Stimulated activated naive CD4-positive, alpha-beta T cell (primary cell): ENCODE measurements at regions not wholly inside any gene's neighbourhood (a gene's known extent, or its start where the extent isn't known, plus 50 kb on each side); places are given as distances from the start of the nearest gene placed in this dataset.

Experiments
- DNase-seq, 6 experiments: peaks; one replicate each; lab custom pipeline; 2025; lab: John Stamatoyannopoulos, UW

DNA sequence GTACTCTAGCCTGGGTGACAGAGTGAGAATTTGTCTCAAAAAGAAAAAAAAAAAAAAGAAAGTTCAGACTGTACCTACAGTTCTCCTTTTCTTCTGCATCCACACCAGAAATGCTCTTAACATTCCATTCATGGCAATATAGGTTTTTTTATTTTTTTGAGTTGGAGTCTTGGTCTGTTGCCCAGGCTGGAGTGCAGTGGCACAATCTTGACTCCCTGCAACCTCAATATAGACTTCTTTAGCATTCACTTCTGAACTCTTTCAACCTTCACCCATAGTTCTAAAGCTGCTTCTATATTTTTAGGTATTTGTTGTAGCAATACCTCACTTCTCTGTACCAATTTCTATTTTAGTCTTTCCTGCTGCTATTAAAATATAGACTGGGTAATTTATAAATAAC lies 1095.7 kb downstream of the FLRT2 start:
- no peak for DNase-seq

DNA sequence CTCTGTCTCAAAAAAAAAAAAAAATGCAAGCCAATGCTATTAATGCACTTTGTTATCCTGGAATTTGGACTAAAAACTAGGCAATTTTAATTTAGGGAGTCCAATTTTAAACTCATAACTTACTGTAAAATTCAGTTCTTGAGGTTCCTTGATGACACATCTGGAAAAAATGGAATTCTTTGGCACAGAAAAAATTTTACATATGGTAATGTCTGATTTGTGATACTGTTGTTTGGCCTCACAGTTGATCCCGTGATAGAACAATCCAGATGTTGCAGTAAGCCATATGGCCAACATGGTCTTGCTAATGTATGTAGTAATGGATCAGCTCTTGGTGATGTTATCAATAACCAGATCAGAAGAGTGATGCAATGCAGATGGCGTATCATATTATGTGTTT lies 1089.8 kb downstream of the FLRT2 start:
- DNase-seq = no peak

DNA sequence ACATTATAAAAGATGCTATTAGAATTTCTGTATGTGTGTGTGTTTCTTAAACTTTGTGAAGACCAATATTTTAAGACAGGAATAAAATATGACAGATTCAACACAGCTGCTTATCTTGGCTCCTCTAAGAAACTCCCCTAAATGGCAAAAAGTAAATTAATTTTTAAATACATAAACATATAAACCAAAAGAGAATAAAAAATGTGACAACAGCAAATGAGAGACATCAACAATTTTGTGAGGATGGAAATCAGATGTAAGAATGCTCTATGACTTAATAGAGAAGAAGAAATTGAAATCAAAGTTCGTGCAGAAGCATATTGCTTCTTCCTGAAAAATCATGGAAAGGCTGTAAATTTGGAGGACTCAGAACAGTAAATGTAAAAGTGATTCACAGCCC lies 1083.8 kb downstream of the FLRT2 start:
- DNase-seq = no peak

DNA sequence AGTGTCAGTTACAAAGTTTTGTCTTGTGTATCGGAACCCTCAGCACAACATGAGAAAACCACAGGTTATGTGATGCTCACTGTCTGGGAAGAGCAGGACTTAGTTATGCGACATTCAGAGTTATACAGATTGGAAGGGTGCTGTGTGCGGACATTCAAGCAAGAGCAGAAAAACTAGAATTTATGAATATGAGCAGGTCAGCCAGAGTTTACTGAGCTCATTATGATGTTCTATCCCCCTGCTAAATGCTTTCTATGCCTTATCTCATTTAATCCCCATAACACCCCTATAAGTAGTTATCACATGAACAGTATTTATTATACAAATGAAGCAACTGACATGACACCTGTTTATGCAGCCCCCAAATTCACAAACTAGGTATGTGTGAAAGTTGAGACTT lies 1083.2 kb downstream of the FLRT2 start:
- no peak for DNase-seq

DNA sequence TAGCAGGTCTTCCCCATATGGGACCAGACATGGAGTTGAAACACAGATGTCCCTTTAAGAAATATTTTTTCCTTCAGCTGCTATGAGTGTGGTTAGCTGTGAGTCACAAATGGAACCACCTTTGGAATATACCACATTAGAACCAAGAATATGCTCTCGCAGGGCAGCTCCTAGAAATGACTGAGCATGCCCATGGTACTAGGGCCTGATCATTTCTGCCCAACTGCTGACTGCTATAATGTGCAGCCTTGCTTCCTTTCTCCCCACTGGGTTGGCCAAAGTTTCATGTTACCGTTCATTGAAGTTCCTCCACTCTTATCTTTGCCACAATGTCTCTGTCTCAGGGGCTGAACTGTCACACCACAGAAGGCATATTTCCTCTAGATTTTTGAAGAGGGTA lies 1074.6 kb downstream of the FLRT2 start:
- DNase-seq = no peak

DNA sequence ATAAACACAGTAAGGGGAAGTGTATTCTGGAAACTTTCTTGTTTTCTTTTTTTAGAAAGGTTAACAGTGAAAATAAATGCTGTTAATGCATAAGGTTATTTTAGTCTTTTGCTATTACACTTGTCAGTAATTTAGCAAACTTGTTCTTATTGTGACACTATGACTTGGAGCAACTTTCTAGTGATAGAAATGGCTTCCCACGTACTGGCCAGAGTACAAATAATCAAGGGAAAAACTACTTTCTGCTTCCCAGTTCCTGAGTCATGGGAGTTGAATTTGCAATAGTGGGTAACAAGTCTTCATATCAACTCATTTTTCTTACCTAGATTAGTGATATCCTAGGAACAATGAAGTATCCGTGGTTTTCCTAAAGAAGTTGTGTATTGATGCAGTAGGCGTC lies 1072.3 kb downstream of the FLRT2 start:
- no peak for DNase-seq

DNA sequence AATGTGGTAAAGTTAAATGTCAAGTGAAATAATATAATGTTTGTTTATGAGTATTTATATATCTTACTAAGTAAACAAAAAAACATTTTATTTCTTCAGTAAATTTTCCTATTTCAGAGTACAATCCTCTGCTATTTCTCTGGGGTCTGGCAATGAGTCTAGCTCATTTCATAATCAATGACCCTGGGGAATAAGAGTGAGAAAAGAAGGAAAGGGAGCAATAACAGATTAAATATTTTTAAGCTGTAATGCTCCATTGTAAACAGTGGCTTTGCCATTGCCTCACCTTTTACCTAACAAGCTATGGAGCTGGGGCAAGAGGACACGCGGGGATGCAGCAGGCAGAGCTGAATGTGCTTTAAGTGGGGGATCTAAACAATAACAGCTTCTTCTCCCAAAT lies 1071.9 kb downstream of the FLRT2 start:
- no peak for DNase-seq

DNA sequence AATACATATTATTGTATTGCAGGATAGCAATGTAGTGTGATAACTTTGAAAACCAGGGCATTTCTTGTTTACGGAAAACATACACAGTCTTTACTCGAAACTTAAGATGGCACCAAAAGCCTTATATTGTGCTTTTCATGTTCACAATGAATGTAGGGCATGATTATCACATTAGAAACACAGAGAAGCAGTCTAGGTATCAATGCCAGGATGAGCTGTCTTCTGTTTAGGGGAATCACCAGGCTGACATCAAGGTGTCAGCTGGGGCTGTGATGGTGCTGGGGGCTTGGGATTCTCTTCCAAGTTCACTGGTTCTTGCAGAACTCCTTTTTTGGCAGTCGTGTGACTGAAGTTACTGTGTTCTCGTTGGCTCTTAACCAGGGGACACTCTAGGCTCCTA lies 1067.3 kb downstream of the FLRT2 start:
- no peak for DNase-seq

DNA sequence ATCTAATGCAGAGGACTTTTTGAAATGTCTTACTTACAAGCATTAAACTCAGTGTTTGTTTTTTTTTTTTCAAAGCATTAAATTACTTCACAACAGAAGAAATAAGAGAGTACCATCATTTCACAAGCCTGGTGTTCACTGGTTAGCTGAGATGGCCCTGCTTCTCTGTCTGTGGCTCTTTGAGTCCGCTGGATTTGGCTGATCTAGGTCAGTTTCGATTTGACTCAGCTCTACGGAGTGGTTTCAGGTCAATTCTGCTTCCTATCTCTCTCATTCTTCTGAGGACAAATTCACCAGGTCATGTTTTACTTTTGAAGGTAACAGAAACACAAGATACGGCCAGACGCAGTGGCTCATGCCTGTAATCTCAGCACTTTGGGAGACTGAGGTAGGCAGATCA lies 1066.1 kb downstream of the FLRT2 start:
- DNase-seq = no peak

DNA sequence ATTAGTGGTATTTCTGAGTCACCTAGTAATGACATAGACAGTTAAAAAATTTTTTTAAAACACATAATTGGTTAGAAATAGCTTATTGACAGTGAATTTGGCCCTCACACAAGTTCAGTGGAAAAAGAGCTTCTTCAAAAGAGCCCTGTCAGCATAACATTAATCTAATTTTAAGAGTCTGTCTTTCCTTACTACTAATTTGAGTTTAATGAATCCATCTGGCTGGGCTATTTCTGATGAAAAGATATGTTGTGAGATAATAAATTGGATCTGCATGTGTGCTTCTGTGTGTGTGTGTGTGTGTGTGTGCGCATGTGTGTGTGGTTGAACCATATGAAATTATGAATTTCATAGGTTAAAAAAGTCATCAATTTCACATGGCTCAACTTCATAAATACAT lies 1045.2 kb downstream of the FLRT2 start:
- no peak for DNase-seq

DNA sequence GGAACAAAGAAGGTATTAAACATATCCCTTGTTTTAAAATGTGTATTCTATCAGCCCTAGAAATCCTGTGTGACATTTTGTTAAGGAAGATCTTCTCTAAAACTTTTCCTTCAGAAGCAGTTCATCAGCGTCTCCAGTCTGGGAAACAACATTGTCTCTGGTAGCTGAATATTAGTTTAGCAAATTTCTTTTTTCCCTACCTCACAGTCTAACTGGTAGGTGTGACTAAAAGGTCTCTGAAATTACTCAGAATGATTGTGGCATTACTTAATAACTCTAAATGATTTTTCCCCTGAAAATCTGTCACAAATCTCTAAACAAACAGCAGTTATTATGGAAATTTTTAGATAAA lies 1044.8 kb downstream of the FLRT2 start:
- DNase-seq = no peak

DNA sequence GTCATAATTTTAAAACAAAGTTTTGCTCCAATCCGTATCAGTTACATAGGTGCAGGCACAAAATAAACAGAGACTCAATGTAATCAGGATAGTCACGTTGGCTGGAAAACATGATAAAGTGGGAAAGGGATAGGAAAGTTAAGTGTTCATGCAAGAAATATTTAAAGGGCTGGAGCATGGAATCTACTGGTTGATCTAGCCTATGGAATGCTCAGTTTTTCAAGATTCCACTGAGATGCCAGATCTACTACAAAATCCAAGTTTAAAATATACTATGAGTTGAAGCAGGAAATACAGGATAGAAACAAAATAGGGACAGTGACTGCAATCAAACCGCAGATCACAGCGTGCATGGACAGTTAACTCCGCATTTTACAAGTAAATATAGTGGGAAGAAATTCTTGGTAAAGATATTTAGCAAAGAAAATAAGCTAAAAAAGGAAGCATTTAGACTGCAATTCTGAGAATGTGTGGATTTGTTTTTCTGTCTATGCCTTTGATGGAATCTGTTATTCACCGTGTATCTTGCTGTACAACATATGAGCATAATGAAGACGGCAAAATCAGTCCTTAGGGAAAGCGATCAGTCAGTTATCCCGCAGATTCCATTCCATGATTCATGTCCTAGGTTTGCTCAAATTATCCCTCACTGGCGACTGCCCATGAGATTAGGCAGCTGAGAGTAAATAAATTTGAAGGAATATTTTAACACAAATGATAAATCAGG lies 1044.3 kb downstream of the FLRT2 start:
- no peak for DNase-seq

DNA sequence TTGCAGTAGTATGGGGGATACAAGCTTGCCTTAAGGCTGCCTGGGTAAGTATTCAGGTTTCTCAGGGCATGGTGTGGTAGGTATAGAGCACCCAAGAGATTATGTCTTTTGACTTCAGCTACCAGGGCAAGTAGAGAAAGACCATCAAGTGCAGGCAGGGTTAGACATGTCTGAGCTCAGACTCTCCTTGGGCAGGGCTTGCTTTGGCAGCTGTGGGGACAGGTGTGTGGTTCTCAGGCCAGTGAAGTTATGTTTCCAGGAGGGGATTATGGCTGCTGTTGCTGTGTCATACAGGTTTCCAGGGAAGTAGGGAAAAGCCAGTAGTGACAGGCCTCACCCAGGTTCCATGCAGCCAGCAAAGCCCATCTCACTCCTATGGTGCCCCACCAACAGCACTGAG lies 1040.4 kb downstream of the FLRT2 start:
- DNase-seq = no peak

DNA sequence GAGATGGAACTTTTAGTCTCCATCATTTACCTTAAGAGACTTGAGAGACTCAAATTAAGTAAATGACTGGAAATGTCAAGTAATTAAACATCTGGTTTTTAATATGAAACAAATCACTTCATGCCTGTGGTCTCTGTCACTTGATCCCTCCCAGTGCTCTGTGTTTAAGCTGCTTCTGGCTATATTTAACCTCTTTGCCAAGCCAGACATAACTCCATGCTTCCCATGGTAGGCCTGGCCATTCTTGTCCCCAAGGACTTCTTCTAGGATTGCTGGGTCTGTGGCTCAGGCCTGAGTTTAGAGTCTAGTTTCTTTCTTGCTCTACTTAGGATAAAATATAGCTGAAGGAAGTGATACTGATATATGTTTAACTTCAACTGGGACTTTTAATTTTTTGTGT lies 1013.6 kb downstream of the FLRT2 start:
- no peak for DNase-seq

DNA sequence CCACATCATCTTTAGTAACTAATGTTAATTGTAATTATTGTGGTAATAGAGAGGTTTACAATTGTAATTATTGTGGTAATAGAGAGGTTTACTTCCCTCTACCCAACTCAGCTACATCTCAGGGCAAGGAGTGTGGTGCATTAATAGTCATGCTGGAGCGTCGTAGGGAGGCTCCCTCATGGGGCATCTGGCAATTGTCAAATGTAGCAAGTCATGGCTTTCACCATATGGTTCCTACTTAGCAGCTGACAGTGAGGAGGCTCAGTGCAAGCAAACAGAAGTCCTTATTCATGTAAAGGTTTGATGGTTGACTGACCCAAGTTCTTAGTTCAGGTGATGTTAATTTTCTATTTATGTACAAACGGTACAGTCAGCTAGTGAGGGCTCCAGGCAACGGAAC lies 1012.0 kb downstream of the FLRT2 start:
- no peak for DNase-seq

DNA sequence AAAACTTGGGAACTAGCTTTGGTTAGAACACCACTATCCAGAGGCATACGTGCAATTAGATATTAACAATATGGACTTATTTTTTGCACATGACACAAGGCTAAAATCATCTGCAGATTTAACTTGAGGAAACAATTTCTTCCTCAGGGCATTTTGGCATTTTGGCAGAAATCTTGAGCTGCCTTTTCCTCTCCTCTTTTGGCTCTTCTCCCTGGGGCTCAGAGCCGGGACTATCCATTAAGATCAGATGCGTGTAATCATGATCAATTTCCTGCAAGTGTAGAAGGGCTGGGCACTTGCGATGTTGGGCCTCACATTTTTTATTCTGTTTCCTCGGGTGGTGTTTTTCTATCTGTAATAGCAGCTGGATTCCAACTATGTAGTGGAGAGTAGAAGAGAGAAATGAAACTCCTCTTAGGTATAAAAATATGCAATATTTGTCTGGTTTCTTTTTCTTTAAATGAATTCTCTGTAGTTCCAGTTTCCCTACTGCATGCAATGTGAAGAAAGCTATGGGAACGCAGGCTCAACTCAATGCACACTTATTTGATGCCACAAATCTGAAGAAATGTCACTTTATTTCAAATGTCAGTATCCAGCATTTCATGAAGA lies 1010.8 kb downstream of the FLRT2 start:
- no peak for DNase-seq

DNA sequence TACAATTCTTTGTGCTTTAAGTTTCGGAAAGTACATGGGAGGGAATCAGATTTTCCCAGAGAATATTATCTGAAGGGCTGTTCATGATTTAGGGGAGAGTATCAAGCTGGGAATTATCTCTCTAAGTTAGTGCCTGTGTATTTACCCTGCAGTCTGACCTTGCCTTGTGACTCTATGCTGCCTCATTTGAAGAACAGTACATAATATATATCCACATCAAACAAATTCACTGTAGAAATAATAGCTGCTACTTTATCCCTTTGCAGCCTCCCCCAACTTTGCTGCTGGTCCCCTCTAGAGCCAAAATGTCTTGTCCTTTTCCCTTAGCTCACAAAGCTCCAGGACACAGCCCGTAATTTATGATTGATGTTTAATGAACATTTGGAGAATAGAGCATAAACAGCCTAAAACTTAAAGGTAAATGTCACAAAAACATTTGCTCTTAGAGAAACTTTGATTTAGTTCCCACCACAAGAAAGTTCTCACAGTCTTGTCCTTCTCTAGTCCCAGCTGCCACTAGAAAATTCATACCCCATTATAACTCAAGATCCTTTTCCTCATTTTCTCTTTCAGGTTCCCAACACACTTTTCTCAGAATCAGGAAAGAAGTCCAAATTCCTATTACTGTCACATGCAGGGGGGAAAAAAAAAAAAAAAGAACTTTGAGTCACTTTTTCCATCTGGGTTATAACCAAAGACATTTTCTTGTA lies 1009.6 kb downstream of the FLRT2 start:
- DNase-seq = no peak

DNA sequence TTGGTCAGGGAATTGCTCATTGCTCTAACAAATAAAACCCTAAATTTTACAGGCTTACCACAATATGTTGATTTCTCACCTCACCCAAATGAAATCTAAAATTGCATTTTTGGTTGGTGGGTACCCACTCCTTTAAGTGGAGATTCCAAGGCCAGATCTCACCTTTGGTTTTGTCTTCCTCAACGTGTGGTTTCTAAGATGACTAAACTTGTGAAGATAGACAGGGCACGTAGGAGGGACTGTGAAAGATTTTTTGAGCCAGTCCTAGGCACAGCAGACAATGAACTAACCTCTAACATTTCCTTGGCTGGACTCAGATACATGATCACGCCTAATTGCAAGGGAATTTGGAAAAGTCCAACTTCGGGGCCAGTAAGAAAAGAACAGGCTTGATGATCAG lies 1003.9 kb downstream of the FLRT2 start:
- no peak for DNase-seq

DNA sequence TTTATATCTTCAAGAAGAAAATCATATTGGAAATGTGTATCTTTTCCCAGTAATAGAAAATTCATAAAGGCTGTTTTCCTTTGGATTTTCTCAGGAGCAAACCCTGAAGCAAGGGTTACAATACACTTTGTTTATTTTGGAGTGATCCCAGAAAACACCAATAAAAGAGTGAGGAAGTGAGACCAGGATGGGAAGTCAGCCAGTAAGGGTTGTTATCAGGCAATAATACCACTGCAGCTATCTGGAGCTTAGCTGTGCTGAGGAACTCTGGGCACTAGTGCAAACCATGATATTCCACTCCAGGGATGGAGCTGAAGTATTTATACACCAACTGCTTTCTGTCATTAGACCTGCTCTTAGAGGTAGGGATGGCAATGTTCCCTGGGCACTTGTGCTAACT lies 1002.3 kb downstream of the FLRT2 start:
- DNase-seq = no peak

DNA sequence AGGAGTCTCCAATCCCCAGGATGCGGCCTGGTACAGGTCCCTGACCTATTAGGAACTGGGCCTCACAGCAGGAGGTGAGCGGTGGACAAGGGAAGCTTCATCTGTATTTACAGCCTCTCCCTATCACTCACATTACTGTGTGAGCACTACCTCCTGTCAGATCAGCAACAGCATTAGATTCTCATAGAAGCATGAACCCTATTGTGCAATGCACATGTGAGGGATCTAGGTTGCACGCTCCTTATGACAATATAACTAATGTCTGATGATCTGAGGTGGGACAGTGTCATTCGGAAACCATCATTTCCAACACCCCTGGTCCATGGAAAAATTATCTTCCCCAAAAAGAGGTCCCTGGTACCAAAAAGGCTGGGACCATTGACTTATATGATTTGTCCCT lies 1000.5 kb downstream of the FLRT2 start:
- DNase-seq = no peak

DNA sequence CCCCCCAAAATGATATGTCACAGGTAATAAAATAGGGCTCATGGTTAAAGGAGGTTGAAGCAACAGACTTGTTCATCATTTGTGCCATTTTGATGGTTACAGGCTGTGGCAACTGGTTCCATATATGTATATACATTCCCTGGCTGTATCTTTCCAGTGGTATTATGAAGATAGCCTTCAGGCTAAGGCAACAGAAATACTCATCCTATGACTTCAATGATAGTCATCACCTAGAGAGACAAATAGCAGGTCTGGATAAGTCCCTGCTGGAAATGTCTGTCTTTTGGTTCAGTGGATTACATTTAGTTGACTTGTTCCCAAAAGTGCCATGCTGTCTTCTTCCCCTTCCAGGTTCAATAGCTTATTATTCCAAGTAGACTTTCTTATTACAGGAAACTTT lies 997.4 kb downstream of the FLRT2 start:
- DNase-seq = no peak

DNA sequence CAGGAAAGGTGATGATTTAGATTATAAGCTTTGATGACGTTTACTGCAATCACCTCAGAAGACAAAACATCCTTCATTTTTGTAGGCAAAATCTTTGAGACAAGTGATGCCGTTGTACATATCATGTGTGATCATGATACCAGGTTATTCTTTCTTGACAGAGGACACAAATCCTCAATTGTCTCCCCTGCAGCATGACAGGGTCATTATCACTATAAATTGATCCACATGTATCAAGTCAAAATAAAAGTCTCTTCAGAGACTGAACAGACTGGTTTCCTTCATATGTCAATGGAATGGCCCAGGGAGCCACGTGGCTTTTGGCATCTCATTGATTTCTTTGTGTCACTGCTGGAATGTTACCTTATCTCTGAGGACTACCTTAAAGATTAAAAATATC lies 995.7 kb downstream of the FLRT2 start:
- DNase-seq = no peak

DNA sequence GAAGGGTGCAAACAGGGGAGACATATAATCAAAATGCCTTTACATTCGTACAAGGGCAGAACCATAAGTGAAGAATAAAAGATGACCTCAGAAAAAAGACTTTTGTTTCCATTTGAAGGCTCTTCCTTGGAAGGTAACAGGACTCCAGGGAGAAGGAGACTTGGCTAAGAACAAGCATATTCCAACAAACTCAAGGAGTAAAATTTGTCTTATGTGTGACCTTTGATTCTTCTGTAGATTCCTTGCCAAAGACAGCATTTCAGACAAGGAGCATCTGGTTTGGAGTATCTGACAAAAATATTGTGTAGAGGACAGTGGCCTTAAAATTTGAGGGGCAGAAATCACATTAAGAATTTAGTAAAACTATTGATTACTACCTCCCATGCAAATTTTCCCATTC lies 991.9 kb downstream of the FLRT2 start:
- DNase-seq = no peak
